ENCODE measurements at regions not wholly inside any gene's neighbourhood (a gene's known extent, or its start where the extent isn't known, plus 50 kb on each side); places are given as distances from the start of the nearest gene placed in this dataset.

DNA sequence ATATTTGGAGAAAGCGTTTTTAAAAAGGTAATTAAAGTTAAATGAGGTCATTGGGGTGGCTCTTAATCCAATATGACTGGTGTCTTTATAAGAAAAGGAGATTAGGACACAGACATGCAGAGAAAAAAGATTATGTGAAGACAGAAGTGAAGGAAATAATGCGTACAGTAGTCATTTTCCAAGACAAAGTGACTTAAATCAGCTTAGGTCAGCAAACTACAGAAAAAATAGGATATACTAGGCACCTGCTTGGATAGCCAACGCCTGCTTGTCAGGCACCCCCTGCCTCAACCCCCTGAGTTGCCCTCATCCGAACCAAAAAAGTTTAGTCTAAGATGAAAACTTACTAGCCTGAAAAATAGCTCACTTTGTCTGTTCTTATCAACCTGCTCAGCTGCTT, 58.2 kb upstream of the SPAG17 start:
- CTCF ChIA-PET = no interaction called here
- Histone ChIP-seq H3K79me2 (ENCODE audit: insufficient read depth) (no peaks in the 10 kb centered on the region), H3K9me3 (no peaks in the 10 kb centered on the region), H3K9ac (no peak overlapping the region), H3K27ac (ENCODE audit: low read depth in 2 of 2, low read length in 1 of 2) (no peak overlapping the region), H2AFZ (ENCODE audit: low read depth) (no peak overlapping the region), H3K4me1 (ENCODE audit: control insufficient read depth in 1 of 2, insufficient read depth in 2 of 2, low read depth in 1 of 2, low read length in 1 of 2) (no peaks in the 10 kb centered on the region), H3K27me3 (ENCODE audit: insufficient read depth) (no peaks in the 10 kb centered on the region), H3F3A (replicated peaks; ENCODE audit: insufficient read depth) (no peaks in the 10 kb centered on the region), H3K4me2 (no peak overlapping the region), H3K36me3 (replicated peaks in 1 of 2; ENCODE audit: control insufficient read depth in 1 of 2, insufficient read depth in 2 of 2, low read length in 1 of 2) (no peaks in the 10 kb centered on the region), H3K4me3 (ENCODE audit: low read depth in 2 of 2, low read length in 1 of 2) (no peak overlapping the region), H3K9me2 (no peaks in the 10 kb centered on the region), H4K20me1 (ENCODE audit: insufficient read depth) (no peaks in the 10 kb centered on the region)
- WGBS (ENCODE audit: low lambda C conversion rate) = 2% methylated on average over 4 of the region's 4 CpGs
- POLR2A ChIA-PET = no interaction called here
- no peak for DNase-seq
- no peak for TF ChIP-seq JUND (IDR thresholded peaks at IDR 0.05)
- TF ChIP-seq RXRA (IDR thresholded peaks at IDR 0.05; ENCODE audit: borderline replicate concordance, low read depth) = no peak
- TF ChIP-seq, protein P1, sequence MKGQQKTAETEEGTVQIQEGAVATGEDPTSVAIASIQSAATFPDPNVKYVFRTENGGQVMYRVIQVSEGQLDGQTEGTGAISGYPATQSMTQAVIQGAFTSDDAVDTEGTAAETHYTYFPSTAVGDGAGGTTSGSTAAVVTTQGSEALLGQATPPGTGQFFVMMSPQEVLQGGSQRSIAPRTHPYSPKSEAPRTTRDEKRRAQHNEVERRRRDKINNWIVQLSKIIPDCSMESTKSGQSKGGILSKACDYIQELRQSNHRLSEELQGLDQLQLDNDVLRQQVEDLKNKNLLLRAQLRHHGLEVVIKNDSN (IDR thresholded peaks at IDR 0.05; ENCODE audit: borderline replicate concordance, low read depth) = no peak
- TF ChIP-seq NRF1 (IDR thresholded peaks at IDR 0.05; ENCODE audit: low read depth, low read length) = no peak
- TF ChIP-seq FOXM1 (IDR thresholded peaks at IDR 0.05; ENCODE audit: low read depth) = no peak
- TF ChIP-seq SMC3 (IDR thresholded peaks at IDR 0.05; ENCODE audit: low read depth, low read length) = no peak

Small RNA genes lying in the stretch of these regions (small RNA-seq; reads per million reads assigned to genes)
- 0 reads per million in 7 experiments for gene RNA5SP56

All from SK-N-SH (cell line).